ENCODE measurements at regions not wholly inside any gene's neighbourhood (a gene's known extent, or its start where the extent isn't known, plus 50 kb on each side); places are given as distances from the start of the nearest gene placed in this dataset.

- TF ChIP-seq, protein P1, sequence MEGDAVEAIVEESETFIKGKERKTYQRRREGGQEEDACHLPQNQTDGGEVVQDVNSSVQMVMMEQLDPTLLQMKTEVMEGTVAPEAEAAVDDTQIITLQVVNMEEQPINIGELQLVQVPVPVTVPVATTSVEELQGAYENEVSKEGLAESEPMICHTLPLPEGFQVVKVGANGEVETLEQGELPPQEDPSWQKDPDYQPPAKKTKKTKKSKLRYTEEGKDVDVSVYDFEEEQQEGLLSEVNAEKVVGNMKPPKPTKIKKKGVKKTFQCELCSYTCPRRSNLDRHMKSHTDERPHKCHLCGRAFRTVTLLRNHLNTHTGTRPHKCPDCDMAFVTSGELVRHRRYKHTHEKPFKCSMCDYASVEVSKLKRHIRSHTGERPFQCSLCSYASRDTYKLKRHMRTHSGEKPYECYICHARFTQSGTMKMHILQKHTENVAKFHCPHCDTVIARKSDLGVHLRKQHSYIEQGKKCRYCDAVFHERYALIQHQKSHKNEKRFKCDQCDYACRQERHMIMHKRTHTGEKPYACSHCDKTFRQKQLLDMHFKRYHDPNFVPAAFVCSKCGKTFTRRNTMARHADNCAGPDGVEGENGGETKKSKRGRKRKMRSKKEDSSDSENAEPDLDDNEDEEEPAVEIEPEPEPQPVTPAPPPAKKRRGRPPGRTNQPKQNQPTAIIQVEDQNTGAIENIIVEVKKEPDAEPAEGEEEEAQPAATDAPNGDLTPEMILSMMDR (conservative IDR thresholded peaks at IDR 0.05), result no peak
- no peak overlapping the region for H3K27ac ChIP-seq
Measured at GRCh38 chr2:228875152-228875900, 395.8 kb downstream of the PID1 start.

GRCh38 chr2:228871012-228871411 is 400.1 kb downstream of the PID1 start:
- H3K27ac ChIP-seq, result no peak overlapping the region
- no peak for TF ChIP-seq ZFX (IDR thresholded peaks at IDR 0.05)
- TF ChIP-seq, protein P1 (conservative IDR thresholded peaks at IDR 0.05), result no peak

- H3K27ac ChIP-seq, result no peak overlapping the region
- no peak for TF ChIP-seq ZFX (IDR thresholded peaks at IDR 0.05)
- TF ChIP-seq, protein P1 (conservative IDR thresholded peaks at IDR 0.05), result no peak
Measured at GRCh38 chr2:228869636-228870264, 401.3 kb downstream of the PID1 start.

GRCh38 chr2:228867406-228867805 is 403.7 kb downstream of the PID1 start:
- H3K27ac ChIP-seq, result no peak overlapping the region
- no peak for TF ChIP-seq ZFX (IDR thresholded peaks at IDR 0.05)
- TF ChIP-seq, protein P1 (conservative IDR thresholded peaks at IDR 0.05), result no peak

GRCh38 chr2:228866781-228867180 is 404.3 kb downstream of the PID1 start:
- TF ChIP-seq ZFX (IDR thresholded peaks at IDR 0.05), result no peak
- TF ChIP-seq, protein P1 (conservative IDR thresholded peaks at IDR 0.05), result no peak
- H3K27ac ChIP-seq, result no peak overlapping the region

- H3K27ac ChIP-seq, result no peak overlapping the region
- TF ChIP-seq, protein P1 (conservative IDR thresholded peaks at IDR 0.05), result no peak
Measured at GRCh38 chr2:228866044-228866443, 405.0 kb downstream of the PID1 start.

DNA sequence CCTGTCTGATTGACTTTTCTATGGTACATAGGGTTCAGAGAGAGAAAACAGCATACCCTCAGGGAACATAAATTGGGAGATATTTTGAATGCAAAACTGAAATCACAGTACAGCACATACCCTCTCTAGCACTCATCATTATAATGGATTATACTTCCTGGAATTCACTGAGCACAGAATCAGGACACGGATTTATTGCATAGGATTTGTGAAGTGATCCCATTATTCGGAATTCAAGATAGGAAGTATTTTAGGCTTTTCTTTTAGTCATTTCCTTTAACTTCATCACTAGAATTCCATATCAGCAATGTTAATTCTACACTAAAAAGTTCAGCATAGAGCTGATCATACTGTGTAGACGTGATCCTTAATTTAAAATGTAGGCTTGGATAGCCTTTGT is 407.0 kb downstream of the PID1 start:
- TF ChIP-seq, protein P1 (conservative IDR thresholded peaks at IDR 0.05), result no peak
- TF ChIP-seq ZFX (IDR thresholded peaks at IDR 0.05), result no peak
- no peak overlapping the region for H3K27ac ChIP-seq

All from C4-2B (cell line).